HG03066 (cell line): ENCODE measurements at regions not wholly inside any gene's neighbourhood (a gene's known extent, or its start where the extent isn't known, plus 50 kb on each side); places are given as distances from the start of the nearest gene placed in this dataset.

ENCODE experiments used
- ATAC-seq: cut with Tn5 transposase; IDR thresholded peaks from one replicate; pipeline ENCODE4 v1.9.1; 2021; ENCODE audit warnings: low read depth; ENCODE audit not compliant: unreplicated experiment

GRCh38 chr2:16008856-16009255, 68.5 kb downstream of the MYCN start:
- ATAC-seq = no peak

GRCh38 chr2:16008331-16008850, 68.0 kb downstream of the MYCN start:
- no peak for ATAC-seq

- no peak for ATAC-seq
These were observed 67.0 kb downstream of the MYCN start for GRCh38 chr2:16007167-16007934.

GRCh38 chr2:16006537-16007166, 66.3 kb downstream of the MYCN start:
- no peak for ATAC-seq

- no peak for ATAC-seq
These were observed 65.6 kb downstream of the MYCN start for GRCh38 chr2:16005816-16006536.

DNA sequence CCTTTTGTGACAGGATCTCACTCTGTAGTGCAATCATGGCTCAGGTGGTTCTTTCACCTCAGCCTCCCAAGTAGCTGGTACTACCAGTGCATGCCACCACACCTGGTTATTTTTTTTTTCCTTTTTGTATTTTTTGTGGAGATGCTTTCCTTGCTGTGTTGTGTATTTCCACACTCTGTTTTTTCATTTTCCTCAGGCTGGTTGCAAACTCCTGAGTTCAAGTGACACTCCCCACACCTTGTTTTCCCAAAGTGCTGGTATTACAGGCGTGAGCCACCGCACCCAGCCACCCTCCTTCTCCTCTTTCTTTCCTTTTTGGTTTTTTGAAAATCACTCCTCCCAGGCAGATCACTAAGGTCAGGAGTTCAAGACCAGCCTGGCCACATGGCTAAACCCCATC, 65.0 kb downstream of the MYCN start:
- ATAC-seq = no peak

- no peak for ATAC-seq
These were observed 63.5 kb downstream of the MYCN start for GRCh38 chr2:16003809-16004208.

GRCh38 chr2:16003152-16003551, 62.8 kb downstream of the MYCN start:
- ATAC-seq = no peak

DNA sequence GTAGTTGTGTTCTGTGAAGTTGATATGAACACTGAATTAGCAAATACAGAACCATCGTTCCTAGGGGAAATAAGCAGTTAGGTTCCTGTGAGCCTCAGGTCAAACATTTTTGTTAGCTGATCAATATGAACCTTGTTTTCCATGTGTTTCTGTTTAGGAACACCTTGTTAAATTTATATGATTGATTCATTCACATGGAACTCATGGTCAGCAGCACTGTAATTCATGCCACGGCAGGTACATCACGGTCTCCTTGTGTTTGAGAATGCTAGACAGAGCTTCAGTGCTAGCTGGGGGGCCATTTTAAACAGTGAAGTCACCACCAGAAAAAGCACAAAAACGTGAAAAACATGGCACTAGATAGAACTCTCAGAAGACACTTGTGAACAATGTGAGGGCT, 62.2 kb downstream of the MYCN start:
- no peak for ATAC-seq

- ATAC-seq = no peak
These were observed 61.8 kb downstream of the MYCN start for GRCh38 chr2:16002144-16002543.

GRCh38 chr2:16000642-16001041, 60.3 kb downstream of the MYCN start:
- ATAC-seq = no peak

DNA sequence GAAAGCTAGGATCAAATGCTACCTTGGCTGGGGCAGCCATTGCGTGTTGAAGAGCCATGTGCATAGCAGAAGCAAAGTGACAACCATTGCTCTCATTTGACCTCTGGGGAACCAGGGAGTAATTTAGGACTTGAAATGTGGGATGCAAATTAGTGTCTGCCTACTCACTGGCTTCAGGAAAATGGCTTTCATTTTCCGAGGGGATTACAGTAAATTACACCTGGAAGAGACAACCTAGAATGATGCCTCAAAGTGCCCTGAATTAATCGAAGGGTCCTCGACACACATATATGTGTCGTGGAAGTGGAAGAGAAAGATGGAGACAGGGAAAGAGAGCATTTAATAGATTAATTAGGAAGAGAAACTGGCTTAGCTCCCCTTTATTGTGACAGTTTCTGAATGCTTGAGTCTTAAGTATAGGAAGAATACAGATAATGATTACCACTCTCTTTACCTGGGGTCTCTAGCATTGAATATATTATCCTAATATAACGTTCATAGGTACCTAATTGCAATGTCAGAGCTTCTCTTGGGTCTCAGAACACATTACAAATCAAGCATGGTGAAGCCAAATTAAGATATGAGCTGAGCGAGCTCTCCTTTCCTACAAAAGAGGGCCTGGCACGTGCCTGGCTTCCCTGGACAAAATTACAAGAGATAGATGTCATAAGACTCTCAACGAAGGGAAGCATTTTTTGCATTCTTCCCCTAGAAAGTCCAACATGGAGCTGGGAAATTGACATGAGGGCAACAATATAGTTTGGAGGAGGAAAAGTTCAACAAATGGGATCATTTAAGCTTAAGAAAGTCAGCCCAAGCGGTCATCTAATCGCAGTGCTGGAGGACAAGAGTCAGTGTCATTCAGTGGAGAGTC, 59.5 kb downstream of the MYCN start:
- no peak for ATAC-seq

GRCh38 chr2:15997728-15998280, 57.5 kb downstream of the MYCN start:
- ATAC-seq = no peak

DNA sequence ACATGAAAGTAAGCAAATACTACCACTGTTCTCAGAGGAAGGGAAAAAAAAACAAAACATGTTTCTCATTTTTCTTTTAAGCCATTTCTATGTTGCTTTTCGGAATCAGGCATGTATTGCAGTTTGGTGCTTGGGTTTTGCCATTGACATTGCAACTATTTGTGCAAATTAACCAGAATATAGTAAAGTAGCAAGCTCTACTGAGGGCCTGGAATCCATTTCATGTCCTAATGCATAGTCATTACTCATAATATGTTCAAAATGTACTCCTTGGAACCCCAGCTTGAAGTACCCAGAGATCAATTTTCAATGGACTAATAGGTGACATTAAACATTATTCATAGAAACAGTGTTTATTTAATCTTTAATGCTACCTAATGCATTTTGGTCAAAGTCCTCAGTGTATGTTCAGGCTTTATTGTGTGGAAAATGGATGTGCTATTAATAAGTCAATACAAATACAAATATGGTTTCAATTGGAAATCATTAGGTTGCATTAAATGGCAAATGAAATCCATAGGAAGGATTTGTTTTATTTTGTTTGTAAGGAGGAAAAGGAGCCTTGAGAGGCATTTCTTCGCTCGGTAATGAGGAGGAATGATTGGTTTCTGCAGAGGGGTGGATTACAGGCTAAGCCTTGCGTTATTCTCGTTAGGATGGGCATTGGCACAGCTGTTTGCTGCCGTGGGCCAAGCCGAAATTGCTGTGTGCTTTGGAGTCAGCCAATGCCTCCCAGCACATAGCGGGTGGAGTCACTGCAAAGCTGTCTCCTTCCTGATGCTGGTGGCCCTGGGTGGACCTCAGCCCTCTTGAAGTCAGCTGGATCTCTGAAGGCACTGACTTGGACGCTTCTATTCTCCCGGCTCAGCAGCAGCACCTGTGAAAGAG, 56.4 kb downstream of the MYCN start:
- no peak for ATAC-seq
